ENCODE measurements at regions not wholly inside any gene's neighbourhood (a gene's known extent, or its start where the extent isn't known, plus 50 kb on each side); places are given as distances from the start of the nearest gene placed in this dataset.

- peaks cover 21% of the 10 kb centered on the region for H3K4me1 Mint-ChIP-seq (ENCODE audit: low read depth)
- H3K27ac Mint-ChIP-seq, result no peak overlapping the region
- no peak for TF ChIP-seq CTCF (IDR thresholded peaks at IDR 0.05; ENCODE audit: unreplicated experiment)
- no peaks in the 10 kb centered on the region for H3K27me3 Mint-ChIP-seq
- H3K36me3 Mint-ChIP-seq (ENCODE audit: insufficient read depth), result no peaks in the 10 kb centered on the region
- H3K9me3 Mint-ChIP-seq (ENCODE audit: low read depth), result peaks cover 8% of the 10 kb centered on the region
- DNase-seq (ENCODE audit: low spot score, unreplicated experiment), result no peak
- no peak overlapping the region for H3K4me3 Mint-ChIP-seq (ENCODE audit: low read depth)
Measured at GRCh38 chr1:8089535-8090228, 63.6 kb upstream of the ERRFI1 start.

GRCh38 chr1:8086055-8086454 lies 59.9 kb upstream of the ERRFI1 start:
- no peak for DNase-seq (ENCODE audit: low spot score, unreplicated experiment)
- Mint-ChIP-seq H3K4me3 (ENCODE audit: low read depth) (no peak overlapping the region), H3K27me3 (no peaks in the 10 kb centered on the region), H3K4me1 (ENCODE audit: low read depth) (peaks cover 20% of the 10 kb centered on the region), H3K36me3 (ENCODE audit: insufficient read depth) (no peaks in the 10 kb centered on the region), H3K9me3 (ENCODE audit: low read depth) (peaks cover 8% of the 10 kb centered on the region), H3K27ac (no peak overlapping the region)
- TF ChIP-seq CTCF (IDR thresholded peaks at IDR 0.05; ENCODE audit: unreplicated experiment), result no peak

- no peak overlapping the region for H3K27ac Mint-ChIP-seq
- DNase-seq (ENCODE audit: low spot score, unreplicated experiment), result no peak
- no peaks in the 10 kb centered on the region for H3K27me3 Mint-ChIP-seq
- no peak overlapping the region for H3K4me3 Mint-ChIP-seq (ENCODE audit: low read depth)
- H3K4me1 Mint-ChIP-seq (ENCODE audit: low read depth), result peaks cover 22% of the 10 kb centered on the region
- no peak for TF ChIP-seq CTCF (IDR thresholded peaks at IDR 0.05; ENCODE audit: unreplicated experiment)
- H3K36me3 Mint-ChIP-seq (ENCODE audit: insufficient read depth), result no peaks in the 10 kb centered on the region
- H3K9me3 Mint-ChIP-seq (ENCODE audit: low read depth), result peaks cover 8% of the 10 kb centered on the region
Measured at GRCh38 chr1:8084913-8085312, 58.8 kb upstream of the ERRFI1 start.

- TF ChIP-seq CTCF (IDR thresholded peaks at IDR 0.05; ENCODE audit: unreplicated experiment), result no peak
- H3K36me3 Mint-ChIP-seq (ENCODE audit: insufficient read depth), result no peaks in the 10 kb centered on the region
- DNase-seq (ENCODE audit: low spot score, unreplicated experiment), result no peak
- peaks cover 24% of the 10 kb centered on the region for H3K4me1 Mint-ChIP-seq (ENCODE audit: low read depth)
- no peaks in the 10 kb centered on the region for H3K27me3 Mint-ChIP-seq
- H3K27ac Mint-ChIP-seq, result no peak overlapping the region
- peaks cover 8% of the 10 kb centered on the region for H3K9me3 Mint-ChIP-seq (ENCODE audit: low read depth)
- H3K4me3 Mint-ChIP-seq (ENCODE audit: low read depth), result no peak overlapping the region
Measured at GRCh38 chr1:8083739-8084484, 57.8 kb upstream of the ERRFI1 start.

- Mint-ChIP-seq H3K9me3 (ENCODE audit: low read depth) (peaks cover 8% of the 10 kb centered on the region), H3K36me3 (ENCODE audit: insufficient read depth) (no peaks in the 10 kb centered on the region), H3K27ac (no peak overlapping the region), H3K4me1 (ENCODE audit: low read depth) (peaks cover 33% of the 10 kb centered on the region), H3K27me3 (no peaks in the 10 kb centered on the region), H3K4me3 (ENCODE audit: low read depth) (no peak overlapping the region)
- no peak for TF ChIP-seq CTCF (IDR thresholded peaks at IDR 0.05; ENCODE audit: unreplicated experiment)
- no peak for DNase-seq (ENCODE audit: low spot score, unreplicated experiment)
Measured at GRCh38 chr1:8082945-8083344, 56.8 kb upstream of the ERRFI1 start.
